Natural killer cell (primary cell): ENCODE measurements at regions not wholly inside any gene's neighbourhood (a gene's known extent, or its start where the extent isn't known, plus 50 kb on each side); places are given as distances from the start of the nearest gene placed in this dataset.

Experiments
- ATAC-seq, 3 donors: fragments of 150-1000 bp in 2 of 3; fragments of 200-7000 bp in 1 of 3; cut with Tn5 transposase; 1 replicate in 1 of 3; 2 replicates in 2 of 3; pipeline ENCODE4 v1.10.0; 2021; ENCODE audit warnings: mild to moderate bottlenecking in 2 of 3, moderate library complexity in 2 of 3
- DNase-seq, 2 donors: peaks; one replicate each; pipeline versions ENCODE4 v3.0.0 to v3.0.0-alpha.2; 2013 to 2021; ENCODE audit warnings: mixed read lengths in 1 of 2
- H3K27ac ChIP-seq: one replicate; pipeline ENCODE4 v1.5.1; 2013; ENCODE audit warnings: mild to moderate bottlenecking, low read length
- H3K27me3 ChIP-seq: one replicate; pipeline ENCODE4 v1.6.1; 2013; ENCODE audit warnings: low read length; ENCODE audit not compliant: control insufficient read depth, insufficient read depth
- H3K36me3 ChIP-seq: one replicate; pipeline ENCODE4 v1.6.1; 2013; ENCODE audit warnings: low read length; ENCODE audit not compliant: control insufficient read depth, insufficient read depth
- H3K4me1 ChIP-seq: one replicate; pipeline ENCODE4 v1.6.1; 2013; ENCODE audit warnings: low read length; ENCODE audit not compliant: control insufficient read depth, insufficient read depth
- H3K4me3 ChIP-seq: one replicate; pipeline ENCODE4 v1.5.1; 2013; ENCODE audit warnings: low read length
- H3K9me3 ChIP-seq: one replicate; pipeline ENCODE4 v1.6.1; 2013; ENCODE audit warnings: low read length; ENCODE audit not compliant: control insufficient read depth, insufficient read depth
- H3K27ac Mint-ChIP-seq, 2 donors: one replicate each; pipeline ENCODE4 v1.8.0; 2022; ENCODE audit warnings: mild to moderate bottlenecking in 2 of 2, mixed read lengths in 2 of 2, moderate library complexity in 1 of 2
- H3K27me3 Mint-ChIP-seq, 2 donors: one replicate each; pipeline ENCODE4 v1.8.0; 2022; ENCODE audit warnings: low read depth in 2 of 2, mixed read lengths in 2 of 2
- H3K36me3 Mint-ChIP-seq: one replicate; pipeline ENCODE4 v1.8.0; 2022; ENCODE audit warnings: mixed read lengths
- H3K4me1 Mint-ChIP-seq, 2 donors: one replicate each; pipeline ENCODE4 v1.8.0; 2022; ENCODE audit warnings: mixed read lengths in 2 of 2
- H3K4me3 Mint-ChIP-seq: one replicate; pipeline ENCODE4 v1.8.0; 2022; ENCODE audit warnings: mild to moderate bottlenecking, moderate library complexity, mixed read lengths
- H3K9me3 Mint-ChIP-seq, 2 donors: one replicate each; pipeline ENCODE4 v1.8.0; 2022; ENCODE audit warnings: mixed read lengths in 2 of 2
- WGBS: methylation state at CpG from one replicate; pipeline ENCODE4 v1.1.7; 2013; ENCODE audit warnings: missing lambda C conversion rate; ENCODE audit not compliant: insufficient coverage; 5-methylcytosine and 5-hydroxymethylcytosine counted together
- intact Hi-C: fragments of 100-400 bp; cut with micrococcal nuclease; formaldehyde crosslinking; loops from one replicate; pipeline ENCODE4 v1.14.2; 2022
- TF ChIP-seq, protein P1 (sequence below): fragments of 200-600 bp; IDR thresholded peaks from one replicate; pipeline ENCODE4 v1.8.0; 2022; ENCODE audit warnings: antibody characterized with exemption

- H3K9me3 ChIP-seq = no peaks in the 10 kb centered on the region
- DNase-seq = no peak
Measured at GRCh38 chr2:19219060-19219459, 139.4 kb downstream of the OSR1 start.

GRCh38 chr2:19218166-19218565 lies 140.3 kb downstream of the OSR1 start:
- DNase-seq (no peak), ATAC-seq (no peak)
- Mint-ChIP-seq H3K9me3 (peaks cover 0 to 10% of the 10 kb centered on the region in 2 donors), H3K4me1 (no peaks in the 10 kb centered on the region), H3K36me3 (no peaks in the 10 kb centered on the region), H3K4me3 (no peak overlapping the region), H3K27ac (no peak overlapping the region), H3K27me3 (no peaks in the 10 kb centered on the region)
- H3K9me3 ChIP-seq = no peaks in the 10 kb centered on the region
- H3K36me3 ChIP-seq = no peaks in the 10 kb centered on the region
- no peak overlapping the region for H3K4me3 ChIP-seq
- H3K4me1 ChIP-seq = no peaks in the 10 kb centered on the region
- H3K27ac ChIP-seq = no peak overlapping the region
- no peaks in the 10 kb centered on the region for H3K27me3 ChIP-seq
- intact Hi-C loops = no loop called here
- TF ChIP-seq, protein P1, sequence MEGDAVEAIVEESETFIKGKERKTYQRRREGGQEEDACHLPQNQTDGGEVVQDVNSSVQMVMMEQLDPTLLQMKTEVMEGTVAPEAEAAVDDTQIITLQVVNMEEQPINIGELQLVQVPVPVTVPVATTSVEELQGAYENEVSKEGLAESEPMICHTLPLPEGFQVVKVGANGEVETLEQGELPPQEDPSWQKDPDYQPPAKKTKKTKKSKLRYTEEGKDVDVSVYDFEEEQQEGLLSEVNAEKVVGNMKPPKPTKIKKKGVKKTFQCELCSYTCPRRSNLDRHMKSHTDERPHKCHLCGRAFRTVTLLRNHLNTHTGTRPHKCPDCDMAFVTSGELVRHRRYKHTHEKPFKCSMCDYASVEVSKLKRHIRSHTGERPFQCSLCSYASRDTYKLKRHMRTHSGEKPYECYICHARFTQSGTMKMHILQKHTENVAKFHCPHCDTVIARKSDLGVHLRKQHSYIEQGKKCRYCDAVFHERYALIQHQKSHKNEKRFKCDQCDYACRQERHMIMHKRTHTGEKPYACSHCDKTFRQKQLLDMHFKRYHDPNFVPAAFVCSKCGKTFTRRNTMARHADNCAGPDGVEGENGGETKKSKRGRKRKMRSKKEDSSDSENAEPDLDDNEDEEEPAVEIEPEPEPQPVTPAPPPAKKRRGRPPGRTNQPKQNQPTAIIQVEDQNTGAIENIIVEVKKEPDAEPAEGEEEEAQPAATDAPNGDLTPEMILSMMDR = no peak
- WGBS = 71% methylated on average over 1 of the region's 2 CpGs

More at GRCh38 chr2:19219060-19219459, 139.4 kb downstream of the OSR1 start:
- no peak overlapping the region for H3K27ac Mint-ChIP-seq
- H3K4me3 ChIP-seq = no peak overlapping the region
- no peak overlapping the region for H3K4me3 Mint-ChIP-seq
- H3K27me3 ChIP-seq = no peaks in the 10 kb centered on the region
- H3K27ac ChIP-seq = no peak overlapping the region
- TF ChIP-seq, protein P1 = no peak
- peaks cover 0 to 7% of the 10 kb centered on the region in 2 donors for H3K9me3 Mint-ChIP-seq
- H3K36me3 Mint-ChIP-seq = no peaks in the 10 kb centered on the region
- no peak for ATAC-seq
- WGBS = 88% methylated on average over 2 of the region's 2 CpGs
- H3K36me3 ChIP-seq = no peaks in the 10 kb centered on the region
- H3K27me3 Mint-ChIP-seq = no peaks in the 10 kb centered on the region
- H3K4me1 ChIP-seq = no peaks in the 10 kb centered on the region
- no peaks in the 10 kb centered on the region for H3K4me1 Mint-ChIP-seq
- intact Hi-C loops = no loop called here

DNA sequence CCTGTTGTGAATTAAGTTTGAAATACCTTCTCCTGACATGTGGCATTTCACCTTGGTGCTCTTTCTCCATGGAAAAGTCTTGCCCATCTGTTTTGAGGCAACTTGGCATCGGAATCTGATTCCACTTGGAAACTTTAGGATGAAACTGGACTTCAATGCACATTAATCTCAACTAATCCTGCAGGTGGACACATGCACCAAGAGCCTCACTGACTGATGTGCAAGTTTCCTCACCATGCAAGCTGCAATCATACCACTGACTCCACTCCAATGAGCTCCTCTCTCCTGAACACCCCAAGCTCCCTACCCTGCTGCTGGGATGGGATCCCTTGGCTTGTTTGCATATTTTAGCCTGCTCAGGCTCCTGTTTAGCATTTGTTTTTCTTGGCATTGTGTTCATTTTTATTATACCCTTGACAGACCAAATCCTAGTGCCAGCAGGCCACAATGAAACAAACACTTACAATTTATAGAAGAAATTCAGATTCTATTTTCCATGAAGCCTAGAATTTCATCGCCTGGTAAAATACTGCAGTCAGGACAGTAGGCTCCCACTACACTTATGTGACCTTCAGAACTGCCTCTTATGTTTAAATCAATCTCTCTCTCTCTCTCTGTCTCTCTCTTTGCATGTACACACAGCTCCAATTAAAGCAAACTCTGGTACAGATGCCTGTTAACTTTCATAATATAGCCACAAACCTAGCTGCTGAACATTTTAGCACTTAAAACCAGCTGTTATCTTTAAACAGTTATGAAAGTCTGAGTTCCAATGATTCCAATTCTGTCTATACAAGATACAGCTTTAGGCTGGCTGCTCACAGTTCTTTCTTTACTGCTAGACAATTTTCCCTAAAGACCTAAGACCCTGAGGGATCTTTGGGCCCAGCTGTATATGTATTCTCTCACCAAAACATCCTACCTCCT lies 141.5 kb downstream of the OSR1 start:
- no peak for DNase-seq
- H3K27me3 Mint-ChIP-seq = no peaks in the 10 kb centered on the region
- 88% methylated on average over 2 of the region's 2 CpGs for WGBS
- H3K4me3 Mint-ChIP-seq = no peak overlapping the region
- Histone ChIP-seq H3K27me3 (no peaks in the 10 kb centered on the region), H3K9me3 (no peaks in the 10 kb centered on the region), H3K36me3 (no peaks in the 10 kb centered on the region), H3K4me1 (no peaks in the 10 kb centered on the region), H3K4me3 (no peak overlapping the region), H3K27ac (no peak overlapping the region)
- H3K36me3 Mint-ChIP-seq = no peaks in the 10 kb centered on the region
- TF ChIP-seq, protein P1 = no peak
- H3K27ac Mint-ChIP-seq = no peak overlapping the region
- H3K9me3 Mint-ChIP-seq = peaks cover 0 to 13% of the 10 kb centered on the region in 2 donors
- intact Hi-C loops = no loop called here
- H3K4me1 Mint-ChIP-seq = no peaks in the 10 kb centered on the region
- ATAC-seq = no peak
